SK-N-SH (cell line): ENCODE measurements at regions not wholly inside any gene's neighbourhood (a gene's known extent, or its start where the extent isn't known, plus 50 kb on each side); places are given as distances from the start of the nearest gene placed in this dataset.

Source experiments
- CTCF ChIA-PET: fragments of 300-600, 350-600 bp; formaldehyde crosslinking; extraction: SDS; loops from one replicate; lab custom pipeline; 2021; lab: Yijun Ruan, JAX
- POLR2A ChIA-PET: fragments of 350-600 bp; sonication (Branson Sonifier 250); formaldehyde crosslinking; extraction: SDS; loops from one replicate; lab custom pipeline; 2020; ENCODE audit warnings: antibody characterized with exemption, inconsistent platforms; lab: Yijun Ruan, JAX
- DNase-seq: peaks from one replicate; pipeline ENCODE4 v3.0.0; 2012
- H2AFZ ChIP-seq: fragments of 200-600 bp; sonication (generic); 2 replicates; pipeline ENCODE4 v1.8.1; 2016; ENCODE audit warnings: antibody characterized with exemption, mild to moderate bottlenecking, low read depth
- H3F3A ChIP-seq: fragments of 200-600 bp; sonication (generic); replicated peaks from 2 replicates; pipeline ENCODE3; 2016; ENCODE audit warnings: antibody characterized with exemption, mild to moderate bottlenecking; ENCODE audit not compliant: insufficient read depth
- H3K27ac ChIP-seq, 2 experiments: fragments of 200-500 bp in 1 of 2; fragments of 200-600 bp in 1 of 2; sonication (Bioruptor generic) in 1 of 2; sonication (generic), shearing (Covaris generic) in 1 of 2; 2 replicates each; pipeline versions ENCODE4 v1.5.1 to v1.6.1; 2014 to 2016; ENCODE audit warnings: low read depth in 2 of 2, inconsistent platforms in 1 of 2, low read length in 1 of 2, mild to moderate bottlenecking in 1 of 2, mixed read lengths in 1 of 2
- H3K27me3 ChIP-seq: fragments of 200-600 bp; sonication (generic), shearing (Covaris generic); 2 replicates; pipeline ENCODE4 v1.6.1; 2016; ENCODE audit warnings: mixed run types; ENCODE audit not compliant: insufficient read depth
- H3K36me3 ChIP-seq, 2 experiments: fragments of 200-500 bp in 1 of 2; fragments of 200-600 bp in 1 of 2; sonication (Bioruptor generic) in 1 of 2; sonication (generic) in 1 of 2; replicated peaks in 1 of 2; 2 replicates each; pipeline versions ENCODE3 to v1.5.1; 2014 to 2016; ENCODE audit warnings: low read length in 1 of 2, mild to moderate bottlenecking in 1 of 2; ENCODE audit not compliant: insufficient read depth in 2 of 2, control insufficient read depth in 1 of 2
- H3K4me1 ChIP-seq, 2 experiments: fragments of 200-500 bp in 1 of 2; fragments of 200-600 bp in 1 of 2; sonication (Bioruptor generic) in 1 of 2; sonication (generic), shearing (Covaris generic) in 1 of 2; 2 replicates each; pipeline versions ENCODE4 v1.5.1 to v1.6.1; 2014 to 2016; ENCODE audit warnings: low read depth in 1 of 2, low read length in 1 of 2, mixed run types in 1 of 2; ENCODE audit not compliant: insufficient read depth in 2 of 2, control insufficient read depth in 1 of 2
- H3K4me2 ChIP-seq: fragments of 200-600 bp; sonication (generic), shearing (Covaris generic); 2 replicates; pipeline ENCODE4 v1.6.1; 2017; ENCODE audit warnings: mixed run types
- H3K4me3 ChIP-seq, 2 experiments: fragments of 200-500 bp in 1 of 2; fragments of 200-600 bp in 1 of 2; sonication (Bioruptor generic) in 1 of 2; sonication (generic), shearing (Covaris generic) in 1 of 2; 2 replicates each; pipeline versions ENCODE4 v1.5.1 to v1.8.1; 2014 to 2016; ENCODE audit warnings: low read depth in 2 of 2, inconsistent platforms in 1 of 2, low read length in 1 of 2, mild to moderate bottlenecking in 1 of 2, mixed read lengths in 1 of 2, moderate library complexity in 1 of 2
- H3K79me2 ChIP-seq: fragments of 200-600 bp; sonication (generic); 2 replicates; pipeline ENCODE4 v1.8.1; 2017; ENCODE audit warnings: mild to moderate bottlenecking; ENCODE audit not compliant: insufficient read depth
- H3K9ac ChIP-seq: fragments of 200-600 bp; sonication (generic); 2 replicates; pipeline ENCODE4 v1.6.1; 2017; ENCODE audit warnings: mixed run types
- H3K9me2 ChIP-seq: fragments of 200-600 bp; sonication (generic); 2 replicates; pipeline ENCODE4 v1.6.1; 2017; ENCODE audit warnings: mixed run types
- H3K9me3 ChIP-seq: fragments of 200-600 bp; sonication (generic); 2 replicates; pipeline ENCODE4 v1.6.1; 2017; ENCODE audit warnings: mixed run types, mild to moderate bottlenecking, moderate library complexity
- H4K20me1 ChIP-seq: fragments of 200-600 bp; sonication (generic); 2 replicates; pipeline ENCODE4 v1.6.1; 2017; ENCODE audit warnings: mild to moderate bottlenecking, mixed run types; ENCODE audit not compliant: insufficient read depth
- ELF1 ChIP-seq: IDR thresholded peaks from 2 replicates; pipeline ENCODE4 v1.4.0; 2012
- EP300 ChIP-seq, 2 experiments: IDR thresholded peaks; 2 replicates each; pipeline versions ENCODE4 v1.4.0 to v1.6.1; 2012; ENCODE audit warnings: borderline replicate concordance in 1 of 2, low read depth in 1 of 2, low read length in 1 of 2
- EZH2phosphoT487 ChIP-seq: fragments of 200-600 bp; sonication (generic); IDR thresholded peaks from 2 replicates; pipeline ENCODE4 v1.6.1; 2017; ENCODE audit warnings: low read depth, mixed run types, mild to moderate bottlenecking, antibody characterized with exemption, moderate library complexity, borderline replicate concordance
- GATA2 ChIP-seq: sonication (generic); formaldehyde crosslinking; IDR thresholded peaks from 2 replicates; pipeline ENCODE4 v1.5.0; 2020; ENCODE audit warnings: mild to moderate bottlenecking, missing genetic modification reagents
- JUND ChIP-seq: IDR thresholded peaks from 2 replicates; pipeline ENCODE4 v1.4.0; 2012
- MEF2A ChIP-seq: IDR thresholded peaks from 2 replicates; pipeline ENCODE4 v1.4.0; 2012; ENCODE audit warnings: low read depth, borderline replicate concordance
- NRF1 ChIP-seq: IDR thresholded peaks from 2 replicates; pipeline ENCODE4 v1.6.1; 2012; ENCODE audit warnings: low read depth, mild to moderate bottlenecking, low read length
- RAD21 ChIP-seq: IDR thresholded peaks from 2 replicates; pipeline ENCODE4 v1.6.1; 2012; ENCODE audit warnings: mild to moderate bottlenecking, low read length
- TEAD4 ChIP-seq: IDR thresholded peaks from 2 replicates; pipeline ENCODE4 v1.4.0; 2012; ENCODE audit warnings: mild to moderate bottlenecking, borderline replicate concordance; ENCODE audit not compliant: insufficient read depth
- WGBS: methylation state at CpG from one replicate; pipeline ENCODE4 v1.1.6; 2017; ENCODE audit warnings: low lambda C conversion rate; 5-methylcytosine and 5-hydroxymethylcytosine counted together
- TF ChIP-seq, protein P1 (sequence below): fragments of 150-350 bp; IDR thresholded peaks from 2 replicates; pipeline ENCODE4 v1.6.1; 2016; ENCODE audit warnings: mild to moderate bottlenecking, low read depth, low read length
- TF ChIP-seq, protein P2 (sequence below): fragments of 200-600 bp; sonication (generic); IDR thresholded peaks from 2 replicates; pipeline ENCODE4 v1.6.1; 2017; ENCODE audit warnings: antibody characterized with exemption, mild to moderate bottlenecking, moderate library complexity

DNA sequence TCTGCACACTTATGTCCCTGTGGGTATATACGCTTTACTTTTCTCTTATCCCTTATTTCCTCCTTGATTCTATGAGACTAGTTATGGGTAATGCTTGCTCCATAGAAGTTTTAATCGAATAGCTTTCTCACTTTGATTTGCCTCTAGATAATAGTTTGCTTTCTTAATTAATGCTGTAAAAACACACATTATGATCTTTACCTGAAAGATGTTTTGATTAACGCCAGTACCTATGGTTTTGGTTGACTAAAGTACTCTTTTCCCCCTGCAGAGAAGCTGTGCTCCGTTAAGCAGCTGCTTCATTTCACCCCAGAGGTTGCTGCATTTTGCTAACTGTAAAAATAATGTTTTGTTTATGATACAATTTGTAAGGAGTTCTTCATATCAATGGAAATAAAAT lies 362.3 kb downstream of the FLRT2 start:
- no peak overlapping the region for H3K9ac ChIP-seq
- no peaks in the 10 kb centered on the region for H3K79me2 ChIP-seq
- no peak for TF ChIP-seq RAD21
- H4K20me1 ChIP-seq = no peaks in the 10 kb centered on the region
- H3F3A ChIP-seq = no peaks in the 10 kb centered on the region
- POLR2A ChIA-PET = no interaction called here
- 12% methylated on average over 4 of the region's 4 CpGs for WGBS
- H2AFZ ChIP-seq = no peak overlapping the region
- no peaks in the 10 kb centered on the region for H3K36me3 ChIP-seq
- no peaks in the 10 kb centered on the region for H3K9me3 ChIP-seq
- H3K27ac ChIP-seq = no peak overlapping the region
- CTCF ChIA-PET = no interaction called here
- no peaks in the 10 kb centered on the region for H3K9me2 ChIP-seq
- no peak for DNase-seq
- no peak overlapping the region for H3K4me3 ChIP-seq
- no peaks in the 10 kb centered on the region for H3K4me1 ChIP-seq
- H3K4me2 ChIP-seq = no peak overlapping the region
- no peaks in the 10 kb centered on the region; the same call in 1 of the 2 replicates for H3K27me3 ChIP-seq

DNA sequence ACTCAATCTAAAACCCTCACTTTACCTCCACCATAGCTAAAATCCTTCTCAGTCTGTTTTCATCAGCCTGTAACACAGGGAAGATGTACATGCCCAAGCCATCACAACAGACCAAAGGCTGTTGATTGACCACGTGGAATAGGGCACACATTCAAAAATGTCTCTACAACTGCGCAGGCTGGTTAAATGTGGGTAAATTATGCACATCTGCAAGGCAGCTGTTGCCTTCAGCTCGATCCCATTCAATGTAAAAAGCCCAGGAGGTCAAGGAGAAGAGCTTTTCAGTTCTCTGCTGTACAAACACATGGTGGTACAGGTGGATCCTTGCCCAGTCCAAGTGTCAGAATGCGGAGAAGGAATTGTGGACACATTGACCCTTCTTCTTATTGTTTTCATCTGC lies 354.0 kb downstream of the FLRT2 start:
- Histone ChIP-seq H4K20me1 (no peaks in the 10 kb centered on the region), H3K4me3 (no peak overlapping the region), H3K36me3 (no peaks in the 10 kb centered on the region), H3K9ac (no peak overlapping the region), H3K9me2 (no peaks in the 10 kb centered on the region), H3K9me3 (no peaks in the 10 kb centered on the region), H3K27me3 (peaks cover 5% of the 10 kb centered on the region; the same call in 1 of the 2 replicates), H3K4me1 (no peaks in the 10 kb centered on the region), H3K27ac (no peak overlapping the region), H3F3A (no peaks in the 10 kb centered on the region)
- CTCF ChIA-PET = interaction anchor here (1.6 to 1.8 kb wide), 2 partner anchors 12 to 17 kb away, joined by 3 to 4 read pairs; no protein-coding TSS in a partner anchor
- WGBS = 0% methylated on average over 4 of the region's 4 CpGs
- no peak for DNase-seq
- POLR2A ChIA-PET = no interaction called here
- no peak for TF ChIP-seq EP300 (IDR thresholded peaks at IDR 0.05; ENCODE audit: borderline replicate concordance in 1 of 2, low read depth in 1 of 2, low read length in 1 of 2)
- TF ChIP-seq, protein P1, sequence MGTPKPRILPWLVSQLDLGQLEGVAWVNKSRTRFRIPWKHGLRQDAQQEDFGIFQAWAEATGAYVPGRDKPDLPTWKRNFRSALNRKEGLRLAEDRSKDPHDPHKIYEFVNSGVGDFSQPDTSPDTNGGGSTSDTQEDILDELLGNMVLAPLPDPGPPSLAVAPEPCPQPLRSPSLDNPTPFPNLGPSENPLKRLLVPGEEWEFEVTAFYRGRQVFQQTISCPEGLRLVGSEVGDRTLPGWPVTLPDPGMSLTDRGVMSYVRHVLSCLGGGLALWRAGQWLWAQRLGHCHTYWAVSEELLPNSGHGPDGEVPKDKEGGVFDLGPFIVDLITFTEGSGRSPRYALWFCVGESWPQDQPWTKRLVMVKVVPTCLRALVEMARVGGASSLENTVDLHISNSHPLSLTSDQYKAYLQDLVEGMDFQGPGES = no peak
- no peak for TF ChIP-seq RAD21
- TF ChIP-seq GATA2 (CRISPR knock-in tag) = no peak
- TF ChIP-seq EZH2phosphoT487 = no peak
- TF ChIP-seq JUND = no peak
- TF ChIP-seq, protein P2, sequence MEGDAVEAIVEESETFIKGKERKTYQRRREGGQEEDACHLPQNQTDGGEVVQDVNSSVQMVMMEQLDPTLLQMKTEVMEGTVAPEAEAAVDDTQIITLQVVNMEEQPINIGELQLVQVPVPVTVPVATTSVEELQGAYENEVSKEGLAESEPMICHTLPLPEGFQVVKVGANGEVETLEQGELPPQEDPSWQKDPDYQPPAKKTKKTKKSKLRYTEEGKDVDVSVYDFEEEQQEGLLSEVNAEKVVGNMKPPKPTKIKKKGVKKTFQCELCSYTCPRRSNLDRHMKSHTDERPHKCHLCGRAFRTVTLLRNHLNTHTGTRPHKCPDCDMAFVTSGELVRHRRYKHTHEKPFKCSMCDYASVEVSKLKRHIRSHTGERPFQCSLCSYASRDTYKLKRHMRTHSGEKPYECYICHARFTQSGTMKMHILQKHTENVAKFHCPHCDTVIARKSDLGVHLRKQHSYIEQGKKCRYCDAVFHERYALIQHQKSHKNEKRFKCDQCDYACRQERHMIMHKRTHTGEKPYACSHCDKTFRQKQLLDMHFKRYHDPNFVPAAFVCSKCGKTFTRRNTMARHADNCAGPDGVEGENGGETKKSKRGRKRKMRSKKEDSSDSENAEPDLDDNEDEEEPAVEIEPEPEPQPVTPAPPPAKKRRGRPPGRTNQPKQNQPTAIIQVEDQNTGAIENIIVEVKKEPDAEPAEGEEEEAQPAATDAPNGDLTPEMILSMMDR = no peak
- TF ChIP-seq, all 33 proteins: peak for 0
- no peaks in the 10 kb centered on the region for H3K79me2 ChIP-seq
- H3K4me2 ChIP-seq = no peak overlapping the region
- H2AFZ ChIP-seq = no peak overlapping the region

DNA sequence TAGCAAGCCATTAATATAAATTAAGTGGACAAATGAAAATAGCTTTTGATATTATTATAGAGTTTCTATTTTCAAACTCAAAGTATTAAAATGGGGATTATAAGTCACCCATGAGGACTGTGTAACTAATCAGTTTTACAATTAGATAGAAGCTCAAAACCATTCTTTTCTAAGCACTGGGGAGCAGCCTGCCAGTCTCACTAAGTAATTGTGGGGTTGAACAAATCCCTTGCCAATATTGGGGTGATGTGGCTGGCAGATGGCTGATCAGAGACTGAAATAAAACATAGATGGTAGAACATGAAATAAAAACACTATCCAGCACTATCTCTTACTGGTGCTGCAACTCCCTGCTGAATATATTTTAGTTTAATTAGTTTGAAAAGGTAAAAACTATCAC lies 353.2 kb downstream of the FLRT2 start:
- no peak overlapping the region for H3K9ac ChIP-seq
- no peak overlapping the region for H3K27ac ChIP-seq
- ChIA-PET POLR2A (no interaction called here), CTCF (interaction anchor here (1.6 to 1.8 kb wide), 2 partner anchors 11 to 16 kb away, joined by 3 to 4 read pairs; no protein-coding TSS in a partner anchor)
- H4K20me1 ChIP-seq = no peaks in the 10 kb centered on the region
- no peaks in the 10 kb centered on the region for H3K36me3 ChIP-seq
- H3K4me2 ChIP-seq = no peak overlapping the region
- H3K9me3 ChIP-seq = no peaks in the 10 kb centered on the region
- H3K27me3 ChIP-seq = peaks cover 5% of the 10 kb centered on the region; the same call in 1 of the 2 replicates
- H3K9me2 ChIP-seq = no peaks in the 10 kb centered on the region
- no peaks in the 10 kb centered on the region for H3K79me2 ChIP-seq
- no peak overlapping the region for H2AFZ ChIP-seq
- H3F3A ChIP-seq = no peaks in the 10 kb centered on the region
- H3K4me3 ChIP-seq = no peak overlapping the region
- H3K4me1 ChIP-seq = no peaks in the 10 kb centered on the region
- no peak for DNase-seq
- no peak for TF ChIP-seq EP300 (IDR thresholded peaks at IDR 0.05; ENCODE audit: borderline replicate concordance in 1 of 2, low read depth in 1 of 2, low read length in 1 of 2)
- no peak for TF ChIP-seq TEAD4
- TF ChIP-seq, protein P2 = no peak
- TF ChIP-seq MEF2A = no peak
- TF ChIP-seq ELF1 = no peak
- TF ChIP-seq NRF1 = no peak
- TF ChIP-seq, all 33 proteins: peak for 0
